CD14-positive monocyte (primary cell): ENCODE measurements at regions not wholly inside any gene's neighbourhood (a gene's known extent, or its start where the extent isn't known, plus 50 kb on each side); places are given as distances from the start of the nearest gene placed in this dataset.

Source experiments
- DNase-seq, 3 donors: peaks; one replicate each; pipeline ENCODE4 v3.0.0-alpha.2; 2011 to 2022
- H2AFZ ChIP-seq: 2 replicates; pipeline ENCODE4 v1.6.0; 2012; ENCODE audit warnings: mild to moderate bottlenecking, low read depth, low read length, inconsistent platforms; ENCODE audit not compliant: insufficient read depth, poor library complexity, severe bottlenecking
- H3K27ac ChIP-seq, 2 donors: 1 replicate in 1 of 2; 2 replicates in 1 of 2; pipeline ENCODE4 v1.5.1; 2012 to 2013; ENCODE audit warnings: low read length in 2 of 2, control low read depth in 1 of 2, inconsistent platforms in 1 of 2, low read depth in 1 of 2, mild to moderate bottlenecking in 1 of 2
- H3K27me3 ChIP-seq, 2 donors: one replicate each; pipeline versions ENCODE4 v1.6.0 to v1.6.1; 2011 to 2013; ENCODE audit warnings: low read length in 2 of 2; ENCODE audit not compliant: control insufficient read depth in 2 of 2, insufficient read depth in 2 of 2
- H3K36me3 ChIP-seq, 2 donors: replicated peaks in 1 of 2; 1 replicate in 1 of 2; 2 replicates in 1 of 2; pipeline versions ENCODE4 v1.5.1 to v1.6.1; 2012 to 2013; ENCODE audit warnings: low read length in 2 of 2, control low read depth in 1 of 2, inconsistent platforms in 1 of 2, mild to moderate bottlenecking in 1 of 2; ENCODE audit not compliant: insufficient read depth in 2 of 2, control insufficient read depth in 1 of 2
- H3K4me1 ChIP-seq, 2 donors: 1 replicate in 1 of 2; 2 replicates in 1 of 2; pipeline versions ENCODE4 v1.5.1 to v1.6.1; 2012 to 2013; ENCODE audit warnings: low read length in 2 of 2, control low read depth in 1 of 2, inconsistent platforms in 1 of 2, mild to moderate bottlenecking in 1 of 2, moderate library complexity in 1 of 2; ENCODE audit not compliant: insufficient read depth in 2 of 2, control insufficient read depth in 1 of 2
- H3K4me2 ChIP-seq: replicated peaks from 2 replicates; pipeline ENCODE3; 2012; ENCODE audit warnings: low read length, moderate library complexity, mild to moderate bottlenecking; ENCODE audit not compliant: poor library complexity, severe bottlenecking; ENCODE audit errors: extremely low read depth
- H3K4me3 ChIP-seq, 3 experiments: fragments of 200-600 bp in 1 of 3; sonication (generic) in 1 of 3; replicated peaks in 1 of 3; 1 replicate in 2 of 3; 2 replicates in 1 of 3; pipeline ENCODE4 v1.5.1; 2011 to 2013; ENCODE audit warnings: low read length in 3 of 3, mild to moderate bottlenecking in 3 of 3, control low read depth in 2 of 3, low read depth in 2 of 3, inconsistent platforms in 1 of 3, moderate library complexity in 1 of 3
- H3K79me2 ChIP-seq: 2 replicates; pipeline ENCODE4 v1.6.0; 2012; ENCODE audit warnings: mild to moderate bottlenecking, control low read depth, inconsistent platforms, low read length, moderate library complexity; ENCODE audit not compliant: insufficient read depth
- H3K9ac ChIP-seq: 2 replicates; pipeline ENCODE4 v1.6.0; 2017; ENCODE audit warnings: low read length, mild to moderate bottlenecking; ENCODE audit not compliant: insufficient read depth, poor library complexity, severe bottlenecking
- H3K9me3 ChIP-seq, 2 donors: replicated peaks in 1 of 2; 1 replicate in 1 of 2; 2 replicates in 1 of 2; pipeline versions ENCODE4 v1.5.1 to v1.6.1; 2012 to 2013; ENCODE audit warnings: low read length in 2 of 2, control low read depth in 1 of 2; ENCODE audit not compliant: control insufficient read depth in 1 of 2, insufficient read depth in 1 of 2
- H4K20me1 ChIP-seq: 2 replicates; pipeline ENCODE4 v1.6.0; 2012; ENCODE audit warnings: mild to moderate bottlenecking, low read length, control low read depth, moderate library complexity; ENCODE audit not compliant: insufficient read depth
- H3K27ac Mint-ChIP-seq, 7 donors: one replicate each; pipeline ENCODE4 v1.8.0; 2020; ENCODE audit warnings: mild to moderate bottlenecking in 7 of 7, mixed read lengths in 7 of 7, moderate library complexity in 6 of 7, inconsistent platforms in 2 of 7
- H3K27me3 Mint-ChIP-seq, 3 donors: one replicate each; pipeline ENCODE4 v1.8.0; 2021 to 2022; ENCODE audit warnings: low read depth in 3 of 3, mild to moderate bottlenecking in 3 of 3, mixed read lengths in 3 of 3, moderate library complexity in 3 of 3, inconsistent platforms in 1 of 3
- H3K36me3 Mint-ChIP-seq, 2 donors: one replicate each; pipeline ENCODE4 v1.8.0; 2020; ENCODE audit warnings: mixed read lengths in 2 of 2, inconsistent platforms in 1 of 2, mild to moderate bottlenecking in 1 of 2
- H3K4me1 Mint-ChIP-seq: one replicate; pipeline ENCODE4 v1.8.0; 2020; ENCODE audit warnings: mild to moderate bottlenecking, mixed read lengths
- H3K4me3 Mint-ChIP-seq, 2 donors: one replicate each; pipeline ENCODE4 v1.8.0; 2020; ENCODE audit warnings: mild to moderate bottlenecking in 2 of 2, mixed read lengths in 2 of 2, moderate library complexity in 1 of 2
- H3K9me3 Mint-ChIP-seq, 7 donors: one replicate each; pipeline ENCODE4 v1.8.0; 2020 to 2022; ENCODE audit warnings: mixed read lengths in 7 of 7, mild to moderate bottlenecking in 6 of 7, moderate library complexity in 6 of 7, inconsistent platforms in 2 of 7
- WGBS: methylation state at CpG from one replicate; pipeline ENCODE4 v1.1.5; 2013; ENCODE audit warnings: missing lambda C conversion rate; ENCODE audit not compliant: insufficient coverage; 5-methylcytosine and 5-hydroxymethylcytosine counted together
- intact Hi-C, 2 donors: fragments of 100-400 bp; cut with micrococcal nuclease; formaldehyde crosslinking; loops; one replicate each; pipeline versions ENCODE4 v1.15.0 to v1.15.1; 2023
- TF ChIP-seq, protein P1 (sequence below): fragments of 200-600 bp; IDR thresholded peaks from one replicate; pipeline ENCODE4 v1.8.0; 2022; ENCODE audit warnings: antibody characterized with exemption, mild to moderate bottlenecking

DNA sequence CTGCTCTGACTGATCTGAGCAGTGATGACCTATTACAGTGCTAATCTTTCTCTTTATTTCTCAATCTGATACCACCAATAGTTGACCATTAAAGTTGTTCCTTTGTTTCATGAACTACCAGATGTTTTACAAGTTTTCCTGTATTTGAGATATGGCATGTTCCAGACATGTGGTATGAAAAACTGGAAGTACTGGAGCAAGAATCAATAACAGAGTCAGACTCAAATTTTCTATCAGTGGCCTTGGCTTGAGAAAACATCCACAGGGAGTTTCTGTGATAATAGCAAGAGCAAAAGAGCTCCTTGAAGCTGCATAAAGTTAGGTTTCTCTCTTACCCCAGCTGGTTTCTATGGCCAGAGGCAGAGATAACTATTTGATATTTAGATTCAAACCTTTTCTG, 469.0 kb upstream of the STEAP1 start:
- no peaks in the 10 kb centered on the region for H3K27me3 Mint-ChIP-seq
- H3K4me3 Mint-ChIP-seq, result no peak overlapping the region
- Histone ChIP-seq H4K20me1 (no peaks in the 10 kb centered on the region), H3K9me3 (no peaks in the 10 kb centered on the region), H2AFZ (no peak overlapping the region), H3K27ac (no peak overlapping the region), H3K4me1 (no peaks in the 10 kb centered on the region), H3K27me3 (no peaks in the 10 kb centered on the region), H3K36me3 (no peaks in the 10 kb centered on the region), H3K9ac (no peak overlapping the region), H3K79me2 (no peaks in the 10 kb centered on the region), H3K4me2 (no peak overlapping the region), H3K4me3 (no peak overlapping the region)
- no peaks in the 10 kb centered on the region for H3K9me3 Mint-ChIP-seq
- intact Hi-C loops, result no loop called here
- H3K36me3 Mint-ChIP-seq, result no peaks in the 10 kb centered on the region
- TF ChIP-seq, protein P1, sequence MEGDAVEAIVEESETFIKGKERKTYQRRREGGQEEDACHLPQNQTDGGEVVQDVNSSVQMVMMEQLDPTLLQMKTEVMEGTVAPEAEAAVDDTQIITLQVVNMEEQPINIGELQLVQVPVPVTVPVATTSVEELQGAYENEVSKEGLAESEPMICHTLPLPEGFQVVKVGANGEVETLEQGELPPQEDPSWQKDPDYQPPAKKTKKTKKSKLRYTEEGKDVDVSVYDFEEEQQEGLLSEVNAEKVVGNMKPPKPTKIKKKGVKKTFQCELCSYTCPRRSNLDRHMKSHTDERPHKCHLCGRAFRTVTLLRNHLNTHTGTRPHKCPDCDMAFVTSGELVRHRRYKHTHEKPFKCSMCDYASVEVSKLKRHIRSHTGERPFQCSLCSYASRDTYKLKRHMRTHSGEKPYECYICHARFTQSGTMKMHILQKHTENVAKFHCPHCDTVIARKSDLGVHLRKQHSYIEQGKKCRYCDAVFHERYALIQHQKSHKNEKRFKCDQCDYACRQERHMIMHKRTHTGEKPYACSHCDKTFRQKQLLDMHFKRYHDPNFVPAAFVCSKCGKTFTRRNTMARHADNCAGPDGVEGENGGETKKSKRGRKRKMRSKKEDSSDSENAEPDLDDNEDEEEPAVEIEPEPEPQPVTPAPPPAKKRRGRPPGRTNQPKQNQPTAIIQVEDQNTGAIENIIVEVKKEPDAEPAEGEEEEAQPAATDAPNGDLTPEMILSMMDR, result no peak
- no peak for DNase-seq
- H3K27ac Mint-ChIP-seq, result no peak overlapping the region
- H3K4me1 Mint-ChIP-seq, result no peaks in the 10 kb centered on the region

DNA sequence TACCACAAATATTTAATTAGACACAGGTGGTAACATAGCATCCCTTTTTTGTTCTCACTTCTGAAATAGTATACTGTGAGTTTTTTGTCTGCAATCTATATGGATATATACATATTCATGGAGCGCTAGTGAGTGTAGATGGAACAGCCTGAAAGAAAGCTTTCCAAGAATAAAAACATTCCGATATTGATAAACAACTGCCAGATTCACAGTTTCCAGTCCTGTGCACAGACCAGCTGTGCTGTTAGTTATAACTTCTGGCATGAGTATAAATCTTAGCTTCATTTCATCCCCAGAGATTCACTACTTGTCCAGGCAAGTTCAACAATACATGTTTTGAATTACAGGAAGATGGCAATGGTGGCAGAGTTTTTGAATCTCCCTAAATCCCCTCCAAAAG, 467.1 kb upstream of the STEAP1 start:
- intact Hi-C loops, result no loop called here
- WGBS, result no CpG with 5 or more reads among the region's 2 CpGs
- no peaks in the 10 kb centered on the region for H3K36me3 Mint-ChIP-seq

More for the DNA sequence above, 467.1 kb upstream of the STEAP1 start:
- no peaks in the 10 kb centered on the region for H3K4me1 ChIP-seq
- Mint-ChIP-seq H3K4me3 (no peak overlapping the region), H3K27ac (no peak overlapping the region), H3K27me3 (no peaks in the 10 kb centered on the region), H3K4me1 (no peaks in the 10 kb centered on the region), H3K9me3 (peaks cover 0 to 3% (median 0%) of the 10 kb centered on the region in 7 donors)
- no peak overlapping the region for H3K4me3 ChIP-seq
- no peaks in the 10 kb centered on the region for H3K9me3 ChIP-seq
- no peak overlapping the region for H3K27ac ChIP-seq
- no peaks in the 10 kb centered on the region for H4K20me1 ChIP-seq
- TF ChIP-seq, protein P1, result no peak
- no peak for DNase-seq
- no peak overlapping the region for H3K4me2 ChIP-seq
- no peaks in the 10 kb centered on the region for H3K79me2 ChIP-seq
- no peaks in the 10 kb centered on the region for H3K36me3 ChIP-seq
- H3K9ac ChIP-seq, result no peak overlapping the region
- no peak overlapping the region for H2AFZ ChIP-seq
- H3K27me3 ChIP-seq, result no peaks in the 10 kb centered on the region
